Keratinocyte (primary cell): ENCODE measurements at regions not wholly inside any gene's neighbourhood (a gene's known extent, or its start where the extent isn't known, plus 50 kb on each side); places are given as distances from the start of the nearest gene placed in this dataset.

ENCODE experiments used
- EZH2 ChIP-seq: IDR thresholded peaks from one replicate; pipeline ENCODE4 v1.6.1; 2012; ENCODE audit warnings: inconsistent platforms, mild to moderate bottlenecking, low read length, moderate library complexity
- TF ChIP-seq, protein P1 (sequence below), 3 experiments: IDR thresholded peaks in 1 of 3; conservative IDR thresholded peaks in 1 of 3; optimal IDR thresholded peaks in 1 of 3; 2 replicates in 2 of 3; 3 replicates in 1 of 3; pipeline versions ENCODE3 to v1.5.1; 2011; ENCODE audit warnings: low read length in 3 of 3, mild to moderate bottlenecking in 3 of 3, moderate library complexity in 2 of 3, control low read depth in 1 of 3, inconsistent platforms in 1 of 3; ENCODE audit not compliant: insufficient read depth in 2 of 3; ENCODE audit errors: extremely low read depth in 1 of 3

DNA sequence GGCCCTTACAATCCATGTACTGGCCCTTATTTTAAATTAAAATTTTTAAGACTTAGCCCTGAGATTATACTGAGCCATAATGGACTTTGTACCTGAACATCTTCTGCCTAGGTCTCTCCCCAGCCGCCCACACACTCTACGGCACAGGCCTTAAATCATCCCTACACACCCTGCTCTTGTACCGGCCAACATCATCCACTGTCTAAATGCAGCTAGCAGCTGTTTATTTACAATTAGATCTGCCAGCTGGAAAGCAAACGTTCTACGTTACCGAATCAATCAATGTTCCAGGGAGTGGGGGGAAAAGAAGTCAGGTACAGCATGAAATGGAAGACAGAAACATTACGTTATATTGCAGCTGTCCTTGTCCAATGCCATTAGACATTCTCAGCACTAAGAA is 88.4 kb upstream of the GRAMD2B start:
- TF ChIP-seq, protein P1, sequence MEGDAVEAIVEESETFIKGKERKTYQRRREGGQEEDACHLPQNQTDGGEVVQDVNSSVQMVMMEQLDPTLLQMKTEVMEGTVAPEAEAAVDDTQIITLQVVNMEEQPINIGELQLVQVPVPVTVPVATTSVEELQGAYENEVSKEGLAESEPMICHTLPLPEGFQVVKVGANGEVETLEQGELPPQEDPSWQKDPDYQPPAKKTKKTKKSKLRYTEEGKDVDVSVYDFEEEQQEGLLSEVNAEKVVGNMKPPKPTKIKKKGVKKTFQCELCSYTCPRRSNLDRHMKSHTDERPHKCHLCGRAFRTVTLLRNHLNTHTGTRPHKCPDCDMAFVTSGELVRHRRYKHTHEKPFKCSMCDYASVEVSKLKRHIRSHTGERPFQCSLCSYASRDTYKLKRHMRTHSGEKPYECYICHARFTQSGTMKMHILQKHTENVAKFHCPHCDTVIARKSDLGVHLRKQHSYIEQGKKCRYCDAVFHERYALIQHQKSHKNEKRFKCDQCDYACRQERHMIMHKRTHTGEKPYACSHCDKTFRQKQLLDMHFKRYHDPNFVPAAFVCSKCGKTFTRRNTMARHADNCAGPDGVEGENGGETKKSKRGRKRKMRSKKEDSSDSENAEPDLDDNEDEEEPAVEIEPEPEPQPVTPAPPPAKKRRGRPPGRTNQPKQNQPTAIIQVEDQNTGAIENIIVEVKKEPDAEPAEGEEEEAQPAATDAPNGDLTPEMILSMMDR (optimal IDR thresholded peaks at IDR 0.05 in 1 of 3, IDR thresholded peaks at IDR 0.05 in 1 of 3, conservative IDR thresholded peaks at IDR 0.05 in 1 of 3; ENCODE audit: extremely low read depth in 1 of 3, insufficient read depth in 2 of 3, low read length in 3 of 3): no peak
- TF ChIP-seq EZH2: no peak
